ENCODE measurements at regions not wholly inside any gene's neighbourhood (a gene's known extent, or its start where the extent isn't known, plus 50 kb on each side); places are given as distances from the start of the nearest gene placed in this dataset.

DNA sequence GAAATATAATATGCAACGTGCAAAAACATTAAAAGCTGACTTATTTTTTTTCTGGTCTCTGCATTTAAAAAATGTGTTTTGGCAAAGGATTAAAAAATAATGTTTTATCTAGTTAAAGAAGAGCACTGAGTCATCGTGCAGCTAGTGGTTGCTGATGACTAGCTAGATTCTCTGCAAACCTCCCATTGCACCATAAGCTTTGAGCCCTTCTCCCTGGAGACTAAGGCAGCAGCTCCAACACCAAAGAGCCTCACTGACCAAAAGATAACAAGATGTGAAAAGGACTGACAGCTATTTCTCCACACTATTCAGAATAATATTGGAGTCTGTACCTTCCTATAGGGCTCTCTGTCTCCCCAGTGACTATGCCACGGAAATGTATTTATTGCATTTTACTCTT lies 424.3 kb downstream of the SLITRK2 start:
- no peaks in the 10 kb centered on the region for H3K4me1 ChIP-seq (ENCODE audit: control insufficient read depth, insufficient read depth, low read length)
- no peaks in the 10 kb centered on the region for H3K27me3 ChIP-seq (replicated peaks in 1 of 2; ENCODE audit: control insufficient read depth in 2 of 2, insufficient read depth in 2 of 2, low read length in 1 of 2)
- RAD21 ChIA-PET (ENCODE audit: unreplicated experiment) = no interaction called here
- CTCF ChIA-PET = no interaction called here
- DNase-seq (ENCODE audit: low read depth, low spot score) = no peak
- in situ Hi-C loops (cut with MboI) = no loop called here
- H4K20me1 ChIP-seq (ENCODE audit: control insufficient read depth, insufficient read depth) = no peaks in the 10 kb centered on the region
- no peak overlapping the region for H3K4me2 ChIP-seq (ENCODE audit: control insufficient read depth, insufficient read depth)
- H3K36me3 ChIP-seq (ENCODE audit: control insufficient read depth in 2 of 2, insufficient read depth in 2 of 2, low read length in 1 of 2) = no peaks in the 10 kb centered on the region; a peak in 1 of 4 replicates
- no peaks in the 10 kb centered on the region for H3K9me3 ChIP-seq (replicated peaks; ENCODE audit: control insufficient read depth, insufficient read depth, low read length)
- no peak for FAIRE-seq
- SMC1A ChIA-PET (ENCODE audit: uncharacterized antibody, unreplicated experiment) = no interaction called here
- H3K27ac ChIP-seq (ENCODE audit: control insufficient read depth, insufficient read depth) = no peak overlapping the region
- WGBS (ENCODE audit: insufficient coverage, insufficient replicate concordance, low lambda C conversion rate, missing lambda C conversion rate) = 4% methylated on average over 3 of the region's 3 CpGs
- ATAC-seq = no peak
- POLR2A ChIA-PET = no interaction called here
- no peak overlapping the region for H3K9ac ChIP-seq (ENCODE audit: control insufficient read depth, insufficient read depth, low read length)
- H2AFZ ChIP-seq (ENCODE audit: control insufficient read depth, low read depth, low read length) = no peak overlapping the region
- intact Hi-C loops (cut with micrococcal nuclease; ENCODE audit: unreplicated experiment) = no loop called here
- BruUV-seq (replicated peaks) = no TSS peak
- H3K4me3 ChIP-seq = no peak overlapping the region
- H3K79me2 ChIP-seq (ENCODE audit: control insufficient read depth, insufficient read depth, low read length) = no peaks in the 10 kb centered on the region
- TF ChIP-seq SIN3A (IDR thresholded peaks at IDR 0.05; ENCODE audit: low read depth, low read length) (no peak), NFXL1 (IDR thresholded peaks at IDR 0.05; ENCODE audit: borderline replicate concordance) (no peak), NR2C2 (IDR thresholded peaks at IDR 0.05; ENCODE audit: borderline replicate concordance, control insufficient read depth, insufficient read length, low read depth) (no peak)
- TF ChIP-seq, protein P1, sequence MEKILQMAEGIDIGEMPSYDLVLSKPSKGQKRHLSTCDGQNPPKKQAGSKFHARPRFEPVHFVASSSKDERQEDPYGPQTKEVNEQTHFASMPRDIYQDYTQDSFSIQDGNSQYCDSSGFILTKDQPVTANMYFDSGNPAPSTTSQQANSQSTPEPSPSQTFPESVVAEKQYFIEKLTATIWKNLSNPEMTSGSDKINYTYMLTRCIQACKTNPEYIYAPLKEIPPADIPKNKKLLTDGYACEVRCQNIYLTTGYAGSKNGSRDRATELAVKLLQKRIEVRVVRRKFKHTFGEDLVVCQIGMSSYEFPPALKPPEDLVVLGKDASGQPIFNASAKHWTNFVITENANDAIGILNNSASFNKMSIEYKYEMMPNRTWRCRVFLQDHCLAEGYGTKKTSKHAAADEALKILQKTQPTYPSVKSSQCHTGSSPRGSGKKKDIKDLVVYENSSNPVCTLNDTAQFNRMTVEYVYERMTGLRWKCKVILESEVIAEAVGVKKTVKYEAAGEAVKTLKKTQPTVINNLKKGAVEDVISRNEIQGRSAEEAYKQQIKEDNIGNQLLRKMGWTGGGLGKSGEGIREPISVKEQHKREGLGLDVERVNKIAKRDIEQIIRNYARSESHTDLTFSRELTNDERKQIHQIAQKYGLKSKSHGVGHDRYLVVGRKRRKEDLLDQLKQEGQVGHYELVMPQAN (conservative IDR thresholded peaks at IDR 0.05) = no peak
- TF ChIP-seq, protein P2, sequence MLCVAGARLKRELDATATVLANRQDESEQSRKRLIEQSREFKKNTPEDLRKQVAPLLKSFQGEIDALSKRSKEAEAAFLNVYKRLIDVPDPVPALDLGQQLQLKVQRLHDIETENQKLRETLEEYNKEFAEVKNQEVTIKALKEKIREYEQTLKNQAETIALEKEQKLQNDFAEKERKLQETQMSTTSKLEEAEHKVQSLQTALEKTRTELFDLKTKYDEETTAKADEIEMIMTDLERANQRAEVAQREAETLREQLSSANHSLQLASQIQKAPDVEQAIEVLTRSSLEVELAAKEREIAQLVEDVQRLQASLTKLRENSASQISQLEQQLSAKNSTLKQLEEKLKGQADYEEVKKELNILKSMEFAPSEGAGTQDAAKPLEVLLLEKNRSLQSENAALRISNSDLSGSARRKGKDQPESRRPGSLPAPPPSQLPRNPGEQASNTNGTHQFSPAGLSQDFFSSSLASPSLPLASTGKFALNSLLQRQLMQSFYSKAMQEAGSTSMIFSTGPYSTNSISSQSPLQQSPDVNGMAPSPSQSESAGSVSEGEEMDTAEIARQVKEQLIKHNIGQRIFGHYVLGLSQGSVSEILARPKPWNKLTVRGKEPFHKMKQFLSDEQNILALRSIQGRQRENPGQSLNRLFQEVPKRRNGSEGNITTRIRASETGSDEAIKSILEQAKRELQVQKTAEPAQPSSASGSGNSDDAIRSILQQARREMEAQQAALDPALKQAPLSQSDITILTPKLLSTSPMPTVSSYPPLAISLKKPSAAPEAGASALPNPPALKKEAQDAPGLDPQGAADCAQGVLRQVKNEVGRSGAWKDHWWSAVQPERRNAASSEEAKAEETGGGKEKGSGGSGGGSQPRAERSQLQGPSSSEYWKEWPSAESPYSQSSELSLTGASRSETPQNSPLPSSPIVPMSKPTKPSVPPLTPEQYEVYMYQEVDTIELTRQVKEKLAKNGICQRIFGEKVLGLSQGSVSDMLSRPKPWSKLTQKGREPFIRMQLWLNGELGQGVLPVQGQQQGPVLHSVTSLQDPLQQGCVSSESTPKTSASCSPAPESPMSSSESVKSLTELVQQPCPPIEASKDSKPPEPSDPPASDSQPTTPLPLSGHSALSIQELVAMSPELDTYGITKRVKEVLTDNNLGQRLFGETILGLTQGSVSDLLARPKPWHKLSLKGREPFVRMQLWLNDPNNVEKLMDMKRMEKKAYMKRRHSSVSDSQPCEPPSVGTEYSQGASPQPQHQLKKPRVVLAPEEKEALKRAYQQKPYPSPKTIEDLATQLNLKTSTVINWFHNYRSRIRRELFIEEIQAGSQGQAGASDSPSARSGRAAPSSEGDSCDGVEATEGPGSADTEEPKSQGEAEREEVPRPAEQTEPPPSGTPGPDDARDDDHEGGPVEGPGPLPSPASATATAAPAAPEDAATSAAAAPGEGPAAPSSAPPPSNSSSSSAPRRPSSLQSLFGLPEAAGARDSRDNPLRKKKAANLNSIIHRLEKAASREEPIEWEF (IDR thresholded peaks at IDR 0.05; ENCODE audit: insufficient replicate concordance, low read depth, low read length) = no peak
- TF ChIP-seq, protein P3, sequence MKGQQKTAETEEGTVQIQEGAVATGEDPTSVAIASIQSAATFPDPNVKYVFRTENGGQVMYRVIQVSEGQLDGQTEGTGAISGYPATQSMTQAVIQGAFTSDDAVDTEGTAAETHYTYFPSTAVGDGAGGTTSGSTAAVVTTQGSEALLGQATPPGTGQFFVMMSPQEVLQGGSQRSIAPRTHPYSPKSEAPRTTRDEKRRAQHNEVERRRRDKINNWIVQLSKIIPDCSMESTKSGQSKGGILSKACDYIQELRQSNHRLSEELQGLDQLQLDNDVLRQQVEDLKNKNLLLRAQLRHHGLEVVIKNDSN (IDR thresholded peaks at IDR 0.05; ENCODE audit: borderline replicate concordance, extremely low read length, insufficient read depth, low read depth, low read length) = no peak
